GM04503 (cell line): ENCODE measurements at regions not wholly inside any gene's neighbourhood (a gene's known extent, or its start where the extent isn't known, plus 50 kb on each side); places are given as distances from the start of the nearest gene placed in this dataset.

Experiments
- DNase-seq: peaks from one replicate; pipeline ENCODE4 v3.0.0-alpha.2; 2012; ENCODE audit warnings: low read depth

DNA sequence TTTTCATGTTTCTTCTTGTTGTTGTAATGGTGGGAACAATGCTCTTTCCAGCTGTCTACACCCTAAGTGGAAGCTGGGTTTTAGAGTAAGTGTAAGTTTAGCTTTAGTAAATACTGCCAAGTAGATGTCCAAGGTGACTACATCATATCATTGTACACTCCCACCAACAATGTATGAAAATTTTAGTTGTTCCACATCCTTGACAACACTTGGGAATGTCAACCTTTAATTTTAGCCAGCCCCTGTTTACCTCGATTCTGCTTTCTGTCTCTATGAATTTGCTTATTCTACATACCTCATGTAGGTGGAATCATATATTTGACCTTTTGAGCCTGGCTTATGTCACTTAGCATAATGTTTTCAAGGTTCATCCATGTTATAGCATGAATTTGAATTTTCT, 93.0 kb downstream of the MTPAP start:
- no peak for DNase-seq

DNA sequence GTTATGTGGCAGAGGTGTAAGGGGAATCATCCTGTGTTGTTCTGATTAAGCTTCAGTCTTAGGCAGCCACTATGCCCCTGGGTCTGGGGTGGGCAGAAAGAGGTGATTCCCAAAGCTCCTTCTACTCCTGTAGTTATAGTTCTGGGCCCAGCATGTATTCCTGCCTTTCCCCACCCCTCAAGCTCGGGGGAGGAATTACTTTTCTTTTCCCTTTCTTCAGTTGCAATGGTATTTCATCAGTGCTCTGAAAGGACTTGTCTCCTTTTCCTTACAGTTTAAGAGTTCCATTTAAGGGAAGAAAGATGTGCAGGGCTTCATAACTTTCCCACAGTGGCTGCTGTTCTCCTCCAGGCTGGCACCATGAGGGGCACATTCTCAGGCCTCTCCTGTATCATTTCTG, 94.2 kb downstream of the MTPAP start:
- no peak for DNase-seq

DNA sequence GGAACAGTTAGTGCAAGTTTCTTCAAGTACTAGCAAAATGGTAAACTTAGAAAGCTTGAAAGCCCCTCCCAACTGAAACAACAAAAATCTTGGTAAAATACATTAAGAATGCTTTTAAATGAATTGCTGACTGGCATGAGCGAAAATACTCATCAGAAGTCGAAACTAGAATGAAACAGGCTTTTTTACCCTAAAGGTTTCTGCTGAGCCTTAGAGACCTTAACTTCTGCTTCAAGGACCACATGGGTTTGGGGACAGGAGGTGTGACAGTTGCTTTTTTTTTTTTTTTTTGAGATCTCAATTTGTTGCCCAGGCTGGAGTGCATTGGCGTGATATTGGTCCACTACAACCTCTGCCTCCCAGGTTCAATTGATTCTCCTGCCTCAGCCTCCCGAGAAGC, 100.3 kb downstream of the MTPAP start:
- no peak for DNase-seq

DNA sequence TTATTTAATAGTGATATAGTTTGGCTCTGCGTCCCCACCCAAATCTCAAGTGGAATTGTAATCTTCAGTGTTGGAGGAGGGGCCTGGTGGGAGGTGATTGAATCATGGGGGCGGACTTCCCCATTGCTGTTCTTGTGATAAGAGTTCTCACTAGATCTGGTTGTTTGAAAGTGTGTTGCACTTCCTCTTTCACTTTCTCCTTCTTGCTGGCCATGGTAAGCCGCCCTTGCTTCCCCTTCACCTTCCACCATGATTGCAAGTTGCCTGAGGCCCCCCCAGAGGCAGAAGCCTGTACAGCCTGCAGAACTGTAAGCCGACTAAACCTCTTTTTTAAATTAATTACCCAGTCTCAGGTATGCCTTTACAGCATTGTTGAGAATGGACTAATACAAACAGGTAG, 101.4 kb downstream of the MTPAP start:
- DNase-seq, result no peak

DNA sequence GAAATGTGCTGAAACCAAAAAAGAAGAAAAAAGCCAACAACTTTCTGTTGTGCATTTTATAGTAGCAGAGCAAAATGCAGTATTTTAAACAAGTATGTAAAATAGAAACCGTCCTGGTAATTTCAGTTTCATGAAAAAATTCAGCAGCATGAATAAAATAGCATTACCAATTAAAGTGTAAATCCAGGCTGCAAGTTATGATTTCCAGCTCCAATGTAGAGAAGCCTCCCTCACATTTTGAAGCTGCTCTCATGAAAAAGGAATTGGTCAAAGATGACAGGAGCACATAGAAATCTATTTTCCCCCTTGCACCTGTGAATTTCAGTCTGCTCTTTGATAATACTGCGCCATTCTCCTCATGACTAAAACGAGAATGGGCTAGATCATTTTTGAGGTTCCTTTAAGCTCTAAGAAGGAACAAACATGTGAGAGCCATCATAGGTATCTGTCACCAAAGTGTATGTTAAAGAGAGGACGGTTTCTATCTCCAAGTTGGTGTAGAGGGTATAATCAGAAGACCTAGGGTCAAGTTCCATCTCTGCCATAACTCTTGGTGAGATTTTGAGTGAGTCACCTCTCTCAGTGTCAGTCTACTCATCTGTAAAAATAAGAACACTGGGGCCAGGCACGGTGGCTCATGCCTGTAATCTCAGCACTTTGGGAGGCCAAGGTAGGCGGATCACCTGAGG, 107.5 kb downstream of the MTPAP start:
- no peak for DNase-seq

DNA sequence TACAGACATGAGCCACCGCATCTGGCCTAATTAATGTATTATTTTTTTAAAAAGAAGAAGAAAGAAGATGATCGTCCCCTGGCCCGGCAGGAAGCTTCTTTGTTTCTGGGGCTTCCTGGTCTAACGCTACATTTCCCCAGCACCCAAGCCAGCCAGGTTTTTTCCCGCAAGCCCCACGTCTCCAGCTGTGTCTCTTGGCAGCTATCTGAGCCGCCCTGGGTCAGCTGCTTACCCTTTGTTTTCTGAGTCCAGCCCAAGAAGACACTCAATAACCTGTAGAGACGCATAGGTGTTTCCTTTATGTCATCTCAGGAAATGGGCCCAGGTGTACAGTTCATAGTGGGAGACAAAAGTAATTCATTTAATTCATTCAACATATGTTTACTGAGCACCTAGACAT, 110.2 kb downstream of the MTPAP start:
- no peak for DNase-seq

DNA sequence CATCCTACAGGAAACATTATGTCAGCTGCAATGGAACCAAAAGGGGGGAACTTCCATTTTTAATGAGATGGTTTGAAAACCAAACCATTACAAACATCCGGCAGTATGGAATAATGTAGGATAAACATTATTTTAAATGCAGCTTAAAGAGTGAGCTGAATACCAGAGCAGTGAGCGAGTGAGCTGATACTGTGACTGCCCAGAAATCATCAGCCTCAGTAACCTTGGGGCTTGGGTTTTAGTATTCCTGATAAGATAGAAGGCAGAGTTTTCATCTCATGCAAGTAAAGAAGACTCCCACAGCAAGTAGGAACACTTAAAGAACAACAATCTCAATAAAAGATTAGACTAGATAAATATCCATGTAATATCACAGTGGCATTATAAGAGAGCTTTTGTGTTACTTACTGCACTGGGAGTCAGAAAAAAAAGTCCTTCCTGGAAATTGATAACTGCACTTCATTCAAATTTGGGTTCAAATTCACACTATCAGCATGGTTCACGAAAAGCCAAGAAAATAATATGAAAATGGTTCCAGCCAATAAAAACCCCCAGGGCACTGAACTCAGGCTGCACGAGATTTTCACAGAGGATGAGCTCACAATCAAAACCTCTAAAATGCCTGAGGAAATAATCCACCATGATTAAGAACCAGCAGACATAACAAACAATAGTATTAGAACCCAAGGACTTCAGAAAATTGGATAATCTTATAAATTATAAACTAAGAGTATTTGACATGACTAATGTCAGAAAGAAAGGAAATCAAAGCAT, 115.7 kb downstream of the MTPAP start:
- DNase-seq, result no peak

DNA sequence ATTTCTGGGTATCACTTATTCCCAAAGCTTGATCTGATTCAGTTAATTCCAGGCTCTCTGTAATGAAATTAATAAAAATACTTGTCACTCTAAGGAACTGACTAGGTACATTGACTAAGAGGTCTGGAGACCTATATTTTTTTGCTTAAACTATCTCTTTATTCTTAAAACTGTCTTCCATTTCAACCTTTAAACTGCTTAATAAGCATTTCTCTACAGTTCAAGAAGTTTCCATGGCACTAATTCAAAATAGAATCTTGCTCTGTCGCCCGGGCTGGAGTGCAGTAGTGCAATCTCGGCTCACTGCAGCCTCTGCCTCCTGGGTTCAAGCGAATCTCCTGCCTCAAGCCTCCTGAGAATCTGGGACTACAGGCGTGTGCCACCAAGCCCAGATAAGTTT, 117.4 kb downstream of the MTPAP start:
- DNase-seq, result no peak

DNA sequence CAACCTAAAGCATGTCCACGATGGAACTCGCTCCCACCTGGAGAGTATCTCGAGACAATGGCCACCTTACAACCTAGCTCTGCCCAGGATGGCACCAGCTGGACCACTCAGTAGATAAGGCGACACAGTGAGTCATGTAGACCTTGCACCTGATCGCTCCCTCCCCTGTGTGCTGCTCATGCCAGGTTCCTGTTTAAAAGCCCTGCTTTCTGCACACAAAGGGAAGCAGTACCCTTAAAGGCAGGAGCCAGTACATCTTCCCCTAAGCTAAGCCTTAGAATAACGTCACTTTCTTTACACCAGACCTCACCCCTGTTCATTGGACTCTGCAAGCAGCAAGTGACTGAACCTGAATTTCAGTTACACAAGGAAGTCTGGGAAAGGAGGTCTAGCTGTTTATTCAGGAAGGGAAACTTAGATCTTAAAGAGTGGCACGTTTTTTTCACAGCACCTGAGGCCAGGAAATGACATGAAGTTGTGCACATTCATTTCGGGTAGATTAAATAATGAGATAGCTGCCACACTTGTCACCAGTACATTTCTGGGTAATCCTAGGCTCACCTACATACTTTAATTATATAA, 117.9 kb downstream of the MTPAP start:
- no peak for DNase-seq

DNA sequence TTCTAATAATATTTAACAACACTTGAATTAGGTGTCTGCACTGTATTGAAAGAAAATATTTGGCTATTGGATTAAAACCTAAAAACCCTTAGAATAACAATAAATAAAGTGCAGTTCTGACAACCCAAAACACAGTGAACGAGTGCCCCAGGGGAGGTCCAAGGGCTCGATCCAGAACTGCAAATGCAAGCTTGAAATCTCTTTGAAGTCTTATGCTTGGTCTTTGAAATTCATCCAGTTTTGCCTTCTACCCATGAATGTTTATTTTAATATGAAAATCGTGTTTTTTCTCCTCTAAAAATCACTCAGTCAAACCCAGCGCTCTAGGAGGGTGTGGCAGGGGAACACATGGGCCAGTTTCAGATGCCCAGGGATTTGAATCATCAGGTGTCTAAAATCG, 119.5 kb downstream of the MTPAP start:
- no peak for DNase-seq

DNA sequence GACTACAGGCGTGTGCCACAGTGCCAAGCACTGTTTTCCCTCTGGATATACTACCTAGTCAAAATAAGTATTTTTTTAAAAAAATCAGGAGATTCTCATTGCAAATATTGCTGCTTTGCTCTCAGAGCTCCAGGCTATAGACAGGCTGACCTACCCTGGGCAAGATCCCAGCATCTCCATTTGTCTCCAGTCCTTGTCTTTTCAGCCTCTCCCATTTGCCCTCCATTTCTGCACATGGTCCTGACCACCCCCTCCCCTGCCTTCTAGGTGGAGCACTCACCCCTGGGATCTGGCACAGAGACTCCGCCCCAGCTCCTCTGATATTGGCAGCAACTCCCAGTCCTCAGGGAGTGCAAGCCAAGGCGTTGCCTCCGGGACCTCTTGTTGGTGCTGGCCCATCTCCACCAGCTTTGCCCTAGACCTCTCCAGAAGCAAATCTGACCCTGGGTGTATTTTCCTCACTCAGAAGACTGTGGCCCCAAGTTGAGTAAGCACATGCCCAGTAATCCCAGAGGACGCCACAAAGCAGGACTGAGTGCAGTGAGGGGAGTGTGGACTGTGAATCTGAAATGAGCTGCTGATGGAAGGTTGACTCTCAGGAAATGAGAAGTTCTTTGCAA, 120.6 kb downstream of the MTPAP start:
- no peak for DNase-seq

DNA sequence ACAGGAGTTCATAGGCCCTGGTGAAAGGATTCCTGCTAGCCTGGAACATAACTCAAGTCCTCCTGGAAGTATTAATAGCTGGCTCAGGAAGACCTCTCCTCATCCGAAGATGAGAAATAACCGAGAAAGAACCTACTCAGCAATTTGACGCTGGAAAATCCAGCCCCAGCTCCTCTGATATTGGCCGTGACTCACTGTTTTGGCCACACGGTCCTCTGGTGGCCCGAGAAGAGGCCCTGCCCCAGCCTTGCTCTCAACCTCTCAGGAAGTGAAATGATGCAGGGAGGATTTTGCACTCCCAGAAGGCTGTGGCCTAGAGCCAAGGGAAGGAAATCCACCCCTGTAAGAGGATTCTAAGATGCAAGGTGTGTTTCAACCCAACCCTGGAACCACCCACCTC, 121.6 kb downstream of the MTPAP start:
- DNase-seq, result no peak

DNA sequence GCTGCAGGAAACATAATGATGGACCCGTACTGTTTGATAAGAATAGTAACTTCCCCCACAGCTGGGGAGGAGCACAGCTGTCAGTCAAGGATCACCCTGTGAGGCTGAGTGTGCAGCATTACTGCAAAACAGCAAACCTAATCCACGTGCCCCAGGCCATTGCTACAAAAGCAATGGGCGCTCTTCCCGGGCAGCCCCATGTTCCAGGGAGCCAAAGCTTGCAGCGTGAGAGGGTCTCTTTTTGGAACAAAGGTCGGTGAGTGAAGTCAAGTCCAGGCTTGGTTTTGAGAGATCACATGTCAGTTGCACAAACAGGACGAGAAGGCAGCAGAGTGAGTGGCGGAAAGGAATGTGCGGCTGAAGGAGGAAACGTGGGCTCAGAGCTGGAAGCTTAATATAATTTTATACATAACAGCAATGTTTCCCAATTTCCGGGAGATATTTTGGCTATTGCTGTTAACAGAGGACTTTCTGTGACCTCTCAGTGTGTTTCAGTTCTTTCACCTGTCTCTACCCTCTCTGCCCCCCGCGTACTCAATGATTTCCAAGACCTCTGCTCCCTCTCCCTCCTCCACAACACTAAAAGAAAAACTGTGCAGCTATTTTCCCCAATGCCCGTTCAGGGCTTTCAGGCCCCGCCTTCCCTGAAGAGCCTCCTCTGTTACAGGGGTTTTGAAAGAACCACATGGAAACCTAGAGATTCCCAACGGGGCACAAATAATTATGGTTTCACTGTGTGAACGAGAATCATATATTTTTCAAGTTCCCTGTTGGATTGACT, 128.9 kb downstream of the MTPAP start:
- DNase-seq, result no peak

DNA sequence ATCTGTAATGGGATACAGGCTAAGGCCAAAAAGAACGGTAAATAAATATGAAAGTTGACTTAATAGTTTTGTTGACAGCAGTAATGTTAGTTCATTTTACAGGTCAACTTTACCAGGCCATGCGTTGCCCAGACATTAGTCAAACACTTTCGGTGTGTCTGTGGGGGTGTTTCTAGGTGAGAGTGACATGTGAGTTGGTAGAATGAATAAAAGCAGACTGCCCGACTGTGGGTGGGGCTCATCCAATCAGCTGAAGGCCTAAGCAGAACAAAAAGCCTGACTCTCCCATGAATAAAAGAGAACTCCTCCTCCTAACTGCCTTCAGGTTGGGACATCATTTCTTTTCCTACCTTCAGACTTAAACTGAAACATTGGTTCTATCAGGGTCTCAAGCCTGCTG, 132.3 kb downstream of the MTPAP start:
- DNase-seq, result no peak

DNA sequence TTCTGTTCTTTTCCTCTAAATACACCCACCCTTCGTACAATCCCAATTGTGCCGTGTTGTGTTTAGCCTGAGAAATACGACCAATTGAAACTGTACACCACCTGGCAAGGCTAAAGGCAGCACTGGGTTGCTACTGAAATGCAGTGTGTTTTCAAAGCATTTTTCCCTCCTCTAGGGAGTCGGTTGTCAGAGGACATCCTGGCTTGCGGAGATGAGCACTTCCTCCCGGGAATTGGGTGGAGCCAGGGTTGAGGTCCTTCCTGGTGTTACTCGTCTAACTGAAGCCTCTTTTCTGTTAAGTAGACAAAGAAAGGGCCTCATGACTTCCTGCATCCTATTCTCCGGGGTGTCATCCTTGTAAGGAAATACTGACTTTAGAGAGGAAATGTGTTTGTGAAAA, 133.5 kb downstream of the MTPAP start:
- no peak for DNase-seq

DNA sequence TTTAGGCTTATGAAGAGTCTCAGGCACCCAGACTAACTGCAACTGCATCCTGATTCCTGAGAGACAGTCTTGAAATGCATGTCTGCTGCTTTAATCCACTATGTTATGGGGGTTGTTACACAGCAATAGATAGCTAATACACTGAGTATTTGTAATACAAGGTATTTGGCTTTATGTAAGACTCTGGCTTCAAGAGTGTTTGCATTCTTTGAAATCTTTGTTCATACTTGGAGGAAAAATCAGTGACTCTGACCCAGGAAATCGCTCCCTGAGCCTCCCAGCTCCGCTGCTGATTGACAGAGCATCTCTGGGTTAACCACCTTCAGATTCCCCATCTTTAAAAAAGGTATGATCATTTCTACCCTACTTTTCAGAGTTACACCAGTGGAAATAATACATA, 133.9 kb downstream of the MTPAP start:
- DNase-seq, result no peak

DNA sequence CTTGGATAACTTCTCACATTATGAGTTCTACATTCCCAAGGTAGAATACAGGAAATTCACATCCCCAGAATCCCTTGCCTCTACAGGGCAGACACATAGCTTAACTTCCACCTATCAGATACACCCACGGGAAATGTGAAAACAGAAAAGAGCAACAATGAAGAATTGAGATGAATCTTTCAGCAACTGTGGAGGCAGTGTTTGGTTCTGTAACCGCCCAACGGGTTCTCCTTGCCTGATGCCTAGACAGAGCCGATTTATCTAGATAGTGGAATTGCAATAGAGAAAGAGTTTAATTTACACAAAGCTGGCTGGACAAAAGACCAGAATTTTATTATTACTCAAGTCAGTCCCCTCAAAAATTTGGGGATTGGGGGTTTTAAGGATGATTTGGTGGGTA, 138.8 kb downstream of the MTPAP start:
- no peak for DNase-seq

DNA sequence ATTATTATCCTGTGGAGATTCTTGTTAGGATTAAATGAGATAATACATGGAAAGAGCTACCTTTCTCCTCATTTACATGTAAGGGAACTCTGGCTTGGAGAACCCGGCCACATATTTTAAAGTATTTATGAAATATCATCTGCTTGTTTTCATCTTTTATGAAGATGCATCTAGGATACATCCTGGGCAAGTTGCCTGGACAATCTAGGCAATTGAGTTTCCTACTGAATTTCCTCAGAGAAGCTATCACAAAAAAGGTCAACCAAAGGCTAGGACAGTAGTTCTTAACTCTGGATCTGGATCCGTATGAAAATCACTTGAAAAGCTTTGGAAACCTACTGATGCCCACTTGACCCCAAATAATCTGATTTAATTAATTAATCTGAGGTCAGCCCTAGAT, 140.7 kb downstream of the MTPAP start:
- DNase-seq, result no peak

DNA sequence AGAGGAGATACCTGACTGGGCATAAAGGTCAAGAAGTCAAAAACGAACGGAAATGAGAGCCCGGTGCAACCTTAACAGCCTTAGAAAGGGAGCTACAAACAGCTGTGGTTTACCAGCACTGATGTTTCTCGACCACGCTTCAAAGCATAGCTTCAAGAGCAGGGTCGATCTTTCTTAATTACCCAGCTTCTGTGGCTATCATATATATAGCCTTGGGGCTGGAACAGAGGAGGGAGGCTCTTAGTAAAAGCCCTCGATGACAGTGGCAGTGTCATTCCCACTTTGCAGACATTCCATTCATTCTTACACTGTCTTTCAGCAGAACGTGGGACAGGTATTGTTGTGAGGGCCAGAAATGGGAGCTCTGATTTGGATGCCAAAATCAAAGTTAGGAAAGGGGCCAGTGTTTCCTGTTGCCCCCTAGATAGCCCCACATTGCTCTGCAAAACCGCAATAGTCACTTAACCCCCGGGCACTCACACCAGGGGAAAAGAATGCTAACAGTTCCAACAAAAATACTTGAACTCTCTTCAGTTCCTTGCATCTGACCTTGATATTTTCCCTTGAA, 141.5 kb downstream of the MTPAP start:
- no peak for DNase-seq

DNA sequence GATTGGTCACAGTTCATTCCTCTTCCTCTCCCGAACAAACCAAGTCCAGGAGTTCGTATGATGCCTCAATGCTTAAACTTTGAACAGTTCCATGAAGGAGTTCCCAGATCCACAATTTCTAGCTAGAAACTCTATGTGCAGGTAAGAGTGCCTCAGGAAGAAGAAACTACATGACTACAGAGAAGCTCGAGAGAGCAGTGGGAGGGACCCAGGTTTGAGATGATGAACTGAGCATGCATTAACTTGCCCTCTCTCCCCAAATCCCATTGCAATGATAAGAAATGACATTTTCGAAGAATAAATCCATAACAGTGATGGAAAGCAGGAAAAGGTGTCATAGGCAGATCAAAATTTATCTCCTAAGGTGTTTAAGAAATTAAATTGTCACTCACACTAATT, 140.6 kb upstream of the JCAD start:
- no peak for DNase-seq

DNA sequence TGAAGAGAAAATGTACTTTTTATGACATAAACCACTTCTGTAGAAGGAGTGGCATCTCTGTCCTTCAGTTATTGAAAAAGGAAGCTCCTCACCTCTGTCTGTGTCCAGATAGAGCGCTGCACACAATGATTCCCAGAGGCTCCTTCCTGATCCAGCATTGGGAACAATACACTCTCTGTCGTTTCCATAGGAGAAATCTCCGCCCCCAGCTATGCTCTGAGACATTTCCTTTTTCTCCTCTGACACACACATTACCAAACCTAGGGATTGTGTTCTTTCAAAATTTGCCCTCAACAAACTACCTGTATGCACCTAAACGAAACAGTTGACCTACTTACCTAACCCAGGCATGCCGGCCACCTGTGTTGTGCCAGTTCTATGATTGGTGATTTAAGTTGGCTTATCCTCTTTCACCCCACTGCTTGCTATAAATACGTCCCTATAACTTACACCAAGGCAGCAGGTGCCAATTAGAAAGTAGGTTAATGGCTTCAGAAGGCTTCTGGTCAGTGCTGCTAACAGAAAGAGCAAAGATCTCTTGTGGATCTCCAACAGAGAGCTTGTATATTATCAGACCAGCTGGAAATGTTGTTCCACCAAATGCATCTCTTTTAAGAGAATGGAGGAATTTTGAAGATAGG, 140.1 kb upstream of the JCAD start:
- no peak for DNase-seq

DNA sequence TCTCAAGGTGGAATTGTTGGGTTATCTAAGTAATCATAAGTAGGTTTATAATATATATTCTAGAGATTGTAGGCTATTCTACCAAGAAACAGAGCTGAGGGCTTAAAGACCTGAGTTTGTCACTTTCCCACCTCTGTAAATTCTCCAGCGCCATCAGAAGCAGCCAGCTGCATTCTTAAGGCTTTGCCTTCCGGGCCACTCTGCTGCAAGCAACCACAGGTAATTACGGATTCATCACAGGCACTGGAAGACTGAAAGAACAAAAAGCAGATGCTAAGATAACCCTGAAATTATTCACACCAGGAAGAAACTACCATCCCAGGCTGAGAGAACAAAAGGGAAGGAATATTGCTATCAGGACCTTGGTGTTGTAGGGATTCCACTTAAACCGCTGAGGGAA, 137.8 kb upstream of the JCAD start:
- no peak for DNase-seq
